Gastroesophageal sphincter (tissue), 4 donors: ENCODE measurements at regions not wholly inside any gene's neighbourhood (a gene's known extent, or its start where the extent isn't known, plus 50 kb on each side); places are given as distances from the start of the nearest gene placed in this dataset.
"Not testable (repeated sequence)": the region's sequence is repeated elsewhere in the genome, so short reads cannot be mapped to it uniquely, and the experiment has no call there.

Experiments
- ATAC-seq: fragments of 150-250 bp; one replicate; pipeline ENCODE4 v1.9.1; 2016; ENCODE audit warnings: mild to moderate bottlenecking, moderate library complexity
- H3K27ac ChIP-seq, 4 donors: fragments of 200-600 bp; sonication (generic) in 3 of 4; 1 replicate in 3 of 4; 2 replicates in 1 of 4; pipeline ENCODE4 v1.5.1; 2016 to 2019
- H3K27me3 ChIP-seq: fragments of 200-600 bp; sonication (generic); one replicate; pipeline ENCODE4 v1.5.1; 2019
- H3K36me3 ChIP-seq, 2 donors: fragments of 200-600 bp; sonication (generic); one replicate each; pipeline ENCODE4 v1.5.1; 2019; ENCODE audit warnings: control low read depth in 1 of 2
- H3K4me1 ChIP-seq, 3 donors: fragments of 200-600 bp; sonication (generic); 1 replicate in 2 of 3; 2 replicates in 1 of 3; pipeline ENCODE4 v1.5.1; 2016 to 2019; ENCODE audit warnings: control low read depth in 2 of 3
- H3K4me3 ChIP-seq, 2 donors: fragments of 200-600 bp; sonication (generic); one replicate each; pipeline ENCODE4 v1.5.1; 2019; ENCODE audit warnings: mild to moderate bottlenecking in 1 of 2, moderate library complexity in 1 of 2
- H3K9me3 ChIP-seq, 3 donors: fragments of 200-600 bp; sonication (generic); one replicate each; pipeline ENCODE4 v1.5.1; 2017 to 2019; ENCODE audit warnings: control low read depth in 2 of 3
- EP300 ChIP-seq: sonication (generic); formaldehyde crosslinking; IDR thresholded peaks from one replicate; pipeline ENCODE4 v1.6.1; 2017; ENCODE audit warnings: antibody characterized with exemption, mild to moderate bottlenecking
- POLR2A ChIP-seq, 2 donors: fragments of 450-650 bp; IDR thresholded peaks; one replicate each; pipeline ENCODE4 v1.6.1; 2017; ENCODE audit warnings: antibody characterized with exemption in 2 of 2, mild to moderate bottlenecking in 2 of 2, moderate library complexity in 1 of 2
- POLR2AphosphoS5 ChIP-seq: sonication (generic); formaldehyde crosslinking; IDR thresholded peaks from one replicate; pipeline ENCODE4 v1.6.1; 2017; ENCODE audit warnings: antibody characterized with exemption
- WGBS, 2 donors: methylation state at CpG; one replicate each; pipeline ENCODE4 v1.1.5; 2018; ENCODE audit warnings: low coverage in 1 of 2; 5-methylcytosine and 5-hydroxymethylcytosine counted together
- TF ChIP-seq, protein P1 (sequence below), 4 experiments: fragments of 200-600 bp in 2 of 4; fragments of 450-650 bp in 2 of 4; sonication (generic) in 1 of 4; IDR thresholded peaks; one replicate each; pipeline ENCODE4 v1.5.1; 2017 to 2019; ENCODE audit warnings: antibody characterized with exemption in 4 of 4, mild to moderate bottlenecking in 2 of 4, moderate library complexity in 2 of 4

DNA sequence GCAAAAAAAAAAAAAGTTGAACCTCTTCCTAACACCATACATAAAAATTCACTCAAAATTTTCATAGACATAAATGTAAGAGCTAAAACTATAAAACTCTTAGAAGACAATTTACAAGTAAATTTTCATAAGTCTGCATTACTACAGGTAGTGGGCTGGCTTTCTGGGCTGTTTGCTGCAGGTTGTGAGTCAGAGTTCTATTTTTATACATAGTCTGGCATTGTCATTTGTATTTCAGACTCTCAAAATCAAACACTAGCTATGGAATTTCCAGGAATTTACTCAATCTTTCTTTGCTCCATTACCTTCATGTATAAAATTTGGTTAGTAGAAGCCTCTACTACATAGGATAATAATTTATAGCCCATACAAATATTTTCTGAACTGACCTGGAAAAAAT, 227.2 kb downstream of the COX18 start:
- Histone ChIP-seq H3K9me3 (no peaks in the 10 kb centered on the region), H3K27ac (no peak overlapping the region), H3K4me1 (no peaks in the 10 kb centered on the region), H3K36me3 (no peaks in the 10 kb centered on the region), H3K4me3 (no peak overlapping the region), H3K27me3 (no peaks in the 10 kb centered on the region)
- ATAC-seq = no peak
- TF ChIP-seq, protein P1, sequence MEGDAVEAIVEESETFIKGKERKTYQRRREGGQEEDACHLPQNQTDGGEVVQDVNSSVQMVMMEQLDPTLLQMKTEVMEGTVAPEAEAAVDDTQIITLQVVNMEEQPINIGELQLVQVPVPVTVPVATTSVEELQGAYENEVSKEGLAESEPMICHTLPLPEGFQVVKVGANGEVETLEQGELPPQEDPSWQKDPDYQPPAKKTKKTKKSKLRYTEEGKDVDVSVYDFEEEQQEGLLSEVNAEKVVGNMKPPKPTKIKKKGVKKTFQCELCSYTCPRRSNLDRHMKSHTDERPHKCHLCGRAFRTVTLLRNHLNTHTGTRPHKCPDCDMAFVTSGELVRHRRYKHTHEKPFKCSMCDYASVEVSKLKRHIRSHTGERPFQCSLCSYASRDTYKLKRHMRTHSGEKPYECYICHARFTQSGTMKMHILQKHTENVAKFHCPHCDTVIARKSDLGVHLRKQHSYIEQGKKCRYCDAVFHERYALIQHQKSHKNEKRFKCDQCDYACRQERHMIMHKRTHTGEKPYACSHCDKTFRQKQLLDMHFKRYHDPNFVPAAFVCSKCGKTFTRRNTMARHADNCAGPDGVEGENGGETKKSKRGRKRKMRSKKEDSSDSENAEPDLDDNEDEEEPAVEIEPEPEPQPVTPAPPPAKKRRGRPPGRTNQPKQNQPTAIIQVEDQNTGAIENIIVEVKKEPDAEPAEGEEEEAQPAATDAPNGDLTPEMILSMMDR (IDR thresholded peaks at IDR 0.05) = no peak
- TF ChIP-seq EP300 = no peak
- no peak for TF ChIP-seq POLR2AphosphoS5

DNA sequence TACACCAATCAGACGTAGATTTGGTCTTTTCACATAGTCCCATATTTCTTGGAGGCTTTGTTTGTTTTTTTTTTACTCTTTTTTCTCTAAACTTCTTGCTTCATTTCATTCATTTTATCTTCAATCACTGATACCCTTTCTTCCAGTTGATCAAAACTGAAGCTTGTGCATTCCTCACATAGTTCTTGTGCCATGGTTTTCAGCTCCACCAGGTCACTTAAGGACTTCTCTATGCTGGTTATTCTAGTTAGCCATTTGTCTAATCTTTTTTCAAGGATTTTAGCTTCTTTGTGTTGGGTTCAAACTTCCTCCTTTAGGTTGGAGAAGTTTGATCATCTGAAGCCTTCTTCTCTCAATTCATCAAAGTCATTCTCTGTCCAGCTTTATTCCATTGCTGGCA, 229.3 kb downstream of the COX18 start:
- WGBS, 2 donors = 67% methylated on average over 1 of the region's 1 CpG; no CpG with 5 or more reads in 1 of the 2 donors
- not testable (repeated sequence) for ATAC-seq, H3K27ac ChIP-seq, H3K27me3 ChIP-seq, H3K4me1 ChIP-seq, H3K9me3 ChIP-seq, H3K36me3 ChIP-seq, H3K4me3 ChIP-seq

DNA sequence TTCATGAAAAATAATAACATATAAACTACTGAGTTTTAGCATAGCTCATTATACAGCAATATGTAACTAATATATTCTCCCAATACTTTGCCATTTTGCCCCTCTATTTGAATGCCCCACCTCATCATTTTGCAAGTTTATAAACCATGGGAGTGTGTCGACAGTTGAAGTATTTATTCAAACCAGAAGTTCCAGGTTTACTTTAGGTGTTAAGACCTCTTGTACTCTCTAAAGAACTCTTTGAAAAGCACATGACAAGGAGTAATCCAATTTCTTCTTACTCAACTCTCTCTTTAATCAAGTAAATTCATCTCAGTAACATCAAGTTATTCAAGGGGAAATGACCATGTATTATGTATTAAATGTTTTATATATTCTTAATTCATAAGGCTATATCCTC, 240.7 kb downstream of the COX18 start:
- ATAC-seq = no peak
- 62 to 90% methylated on average over 1 of the region's 1 CpG for WGBS, 2 donors
- Histone ChIP-seq H3K27me3 (no peaks in the 10 kb centered on the region), H3K27ac (no peak overlapping the region), H3K4me3 (no peak overlapping the region), H3K4me1 (no peaks in the 10 kb centered on the region), H3K36me3 (no peaks in the 10 kb centered on the region), H3K9me3 (peaks cover 0 to 11% (median 0%) of the 10 kb centered on the region in 3 donors)
- TF ChIP-seq POLR2A (IDR thresholded peaks at IDR 0.05) = no peak
- TF ChIP-seq, protein P1 (IDR thresholded peaks at IDR 0.05) = no peak
- TF ChIP-seq EP300 = no peak
- TF ChIP-seq POLR2AphosphoS5 = no peak

DNA sequence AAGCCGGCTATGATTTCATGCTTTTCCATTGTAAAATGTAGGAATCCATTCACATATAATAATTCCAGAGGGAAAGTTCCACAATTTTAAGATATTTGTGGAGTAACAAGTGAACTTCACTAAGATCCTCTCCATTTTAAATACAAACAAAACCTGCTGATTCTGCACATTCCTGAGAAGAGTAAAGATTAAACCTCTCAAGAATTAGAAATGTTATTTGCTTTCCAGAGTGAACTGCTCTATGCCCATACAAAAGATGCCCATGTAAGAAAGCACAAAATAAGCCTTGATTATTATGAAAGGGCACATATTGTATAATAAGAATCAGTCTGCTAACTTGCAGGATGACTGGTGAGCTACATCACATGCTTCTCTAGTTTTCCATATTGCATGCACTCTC, 241.5 kb downstream of the COX18 start:
- Histone ChIP-seq H3K27ac (no peak overlapping the region), H3K4me1 (no peaks in the 10 kb centered on the region), H3K9me3 (peaks cover 0 to 5% (median 0%) of the 10 kb centered on the region in 3 donors), H3K27me3 (no peaks in the 10 kb centered on the region), H3K36me3 (no peaks in the 10 kb centered on the region), H3K4me3 (no peak overlapping the region)
- WGBS, 2 donors = 57 to 89% methylated on average over 1 of the region's 1 CpG
- TF ChIP-seq POLR2A (IDR thresholded peaks at IDR 0.05) = no peak
- TF ChIP-seq EP300 = no peak
- no peak for TF ChIP-seq POLR2AphosphoS5
- TF ChIP-seq, protein P1 (IDR thresholded peaks at IDR 0.05) = no peak
- ATAC-seq = no peak

DNA sequence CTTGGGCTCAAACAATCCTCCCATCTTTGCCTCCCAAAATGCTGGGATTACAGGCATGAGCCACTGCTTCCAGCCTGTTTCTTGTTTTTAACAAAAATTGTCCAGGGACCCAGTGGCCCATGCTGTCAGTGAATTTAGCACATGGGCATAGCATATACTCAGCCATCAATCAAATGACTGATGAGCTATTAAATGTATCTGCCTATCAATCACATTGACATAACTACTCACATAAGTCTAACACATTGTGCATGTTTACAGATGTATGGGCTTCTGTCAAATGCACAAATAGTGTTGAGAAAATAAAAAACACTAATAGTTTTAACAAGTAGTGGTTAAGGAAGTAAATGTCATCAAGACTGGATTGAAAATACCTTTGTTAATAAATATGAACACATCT, 249.4 kb downstream of the COX18 start:
- Histone ChIP-seq H3K27ac (no peak overlapping the region), H3K9me3 (no peaks in the 10 kb centered on the region), H3K36me3 (no peaks in the 10 kb centered on the region), H3K4me1 (no peaks in the 10 kb centered on the region), H3K27me3 (no peaks in the 10 kb centered on the region), H3K4me3 (no peak overlapping the region)
- ATAC-seq = no peak
- TF ChIP-seq POLR2AphosphoS5 (no peak), EP300 (no peak), POLR2A (IDR thresholded peaks at IDR 0.05) (no peak)
- TF ChIP-seq, protein P1 (IDR thresholded peaks at IDR 0.05) = no peak

DNA sequence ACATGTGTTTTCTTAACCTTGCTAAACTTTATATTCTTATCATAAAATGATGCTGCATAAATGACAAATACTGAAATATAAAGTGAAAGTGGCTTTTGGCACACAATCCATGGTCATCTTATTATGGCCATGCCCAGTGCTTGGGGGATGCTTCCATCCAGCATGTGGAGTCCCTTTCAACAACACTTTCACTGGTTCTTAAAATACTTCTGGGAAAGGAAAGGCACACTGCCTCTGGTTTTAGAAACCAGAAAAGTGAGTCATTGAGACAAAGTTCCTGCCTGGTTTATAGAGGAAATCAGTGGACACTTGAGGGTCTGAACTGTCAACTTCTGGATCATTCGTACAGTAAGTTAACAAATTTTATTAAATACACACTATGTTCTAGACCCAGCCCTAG, 248.0 kb upstream of the ADAMTS3 start:
- Histone ChIP-seq H3K36me3 (no peaks in the 10 kb centered on the region), H3K4me1 (no peaks in the 10 kb centered on the region), H3K27me3 (no peaks in the 10 kb centered on the region), H3K9me3 (no peaks in the 10 kb centered on the region), H3K4me3 (no peak overlapping the region), H3K27ac (no peak overlapping the region)
- TF ChIP-seq EP300 (no peak), POLR2A (IDR thresholded peaks at IDR 0.05) (no peak), POLR2AphosphoS5 (no peak)
- TF ChIP-seq, protein P1 (IDR thresholded peaks at IDR 0.05) = no peak
- no peak for ATAC-seq
- 56 to 60% methylated on average over 1 of the region's 1 CpG for WGBS, 2 donors
